SK-N-SH (cell line): ENCODE measurements at regions not wholly inside any gene's neighbourhood (a gene's known extent, or its start where the extent isn't known, plus 50 kb on each side); places are given as distances from the start of the nearest gene placed in this dataset.

Experiments used
- ELF1 ChIP-seq: IDR thresholded peaks from 2 replicates; pipeline ENCODE4 v1.4.0; 2012
- EP300 ChIP-seq, 2 experiments: IDR thresholded peaks; 2 replicates each; pipeline versions ENCODE4 v1.4.0 to v1.6.1; 2012; ENCODE audit warnings: borderline replicate concordance in 1 of 2, low read depth in 1 of 2, low read length in 1 of 2
- GABPA ChIP-seq: IDR thresholded peaks from 2 replicates; pipeline ENCODE4 v1.4.0; 2012; ENCODE audit warnings: low read depth, mild to moderate bottlenecking
- POLR2AphosphoS5 ChIP-seq: IDR thresholded peaks from 2 replicates; pipeline ENCODE4 v1.6.1; 2012; ENCODE audit warnings: low read depth, low read length
- RAD21 ChIP-seq: IDR thresholded peaks from 2 replicates; pipeline ENCODE4 v1.6.1; 2012; ENCODE audit warnings: mild to moderate bottlenecking, low read length
- SMC3 ChIP-seq: IDR thresholded peaks from 2 replicates; pipeline ENCODE4 v1.6.1; 2012; ENCODE audit warnings: low read depth, low read length, improper control_type of control experiment
- TEAD4 ChIP-seq: IDR thresholded peaks from 2 replicates; pipeline ENCODE4 v1.4.0; 2012; ENCODE audit warnings: mild to moderate bottlenecking, borderline replicate concordance; ENCODE audit not compliant: insufficient read depth
- TF ChIP-seq, protein P1 (sequence below): fragments of 200-600 bp; sonication (generic); IDR thresholded peaks from 2 replicates; pipeline ENCODE4 v1.6.1; 2017; ENCODE audit warnings: antibody characterized with exemption, mild to moderate bottlenecking, moderate library complexity

- TF ChIP-seq TEAD4 (no peak), RAD21 (no peak), POLR2AphosphoS5 (no peak), ELF1 (no peak), SMC3 (no peak), GABPA (no peak), EP300 (IDR thresholded peaks at IDR 0.05; ENCODE audit: borderline replicate concordance in 1 of 2, low read depth in 1 of 2, low read length in 1 of 2) (no peak)
- TF ChIP-seq, protein P1, sequence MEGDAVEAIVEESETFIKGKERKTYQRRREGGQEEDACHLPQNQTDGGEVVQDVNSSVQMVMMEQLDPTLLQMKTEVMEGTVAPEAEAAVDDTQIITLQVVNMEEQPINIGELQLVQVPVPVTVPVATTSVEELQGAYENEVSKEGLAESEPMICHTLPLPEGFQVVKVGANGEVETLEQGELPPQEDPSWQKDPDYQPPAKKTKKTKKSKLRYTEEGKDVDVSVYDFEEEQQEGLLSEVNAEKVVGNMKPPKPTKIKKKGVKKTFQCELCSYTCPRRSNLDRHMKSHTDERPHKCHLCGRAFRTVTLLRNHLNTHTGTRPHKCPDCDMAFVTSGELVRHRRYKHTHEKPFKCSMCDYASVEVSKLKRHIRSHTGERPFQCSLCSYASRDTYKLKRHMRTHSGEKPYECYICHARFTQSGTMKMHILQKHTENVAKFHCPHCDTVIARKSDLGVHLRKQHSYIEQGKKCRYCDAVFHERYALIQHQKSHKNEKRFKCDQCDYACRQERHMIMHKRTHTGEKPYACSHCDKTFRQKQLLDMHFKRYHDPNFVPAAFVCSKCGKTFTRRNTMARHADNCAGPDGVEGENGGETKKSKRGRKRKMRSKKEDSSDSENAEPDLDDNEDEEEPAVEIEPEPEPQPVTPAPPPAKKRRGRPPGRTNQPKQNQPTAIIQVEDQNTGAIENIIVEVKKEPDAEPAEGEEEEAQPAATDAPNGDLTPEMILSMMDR: no peak
Measured at GRCh38 chr6:122147291-122147690, 252.2 kb upstream of the HSF2 start.
